OCI-LY1 (cell line): ENCODE measurements at regions not wholly inside any gene's neighbourhood (a gene's known extent, or its start where the extent isn't known, plus 50 kb on each side); places are given as distances from the start of the nearest gene placed in this dataset.
"Not testable (repeated sequence)": the region's sequence is repeated elsewhere in the genome, so short reads cannot be mapped to it uniquely, and the experiment has no call there.

Source experiments
- H2AFZ ChIP-seq: fragments of 200-600 bp; sonication (generic), shearing (Covaris generic); 2 replicates; pipeline ENCODE4 v1.6.0; 2014; ENCODE audit warnings: antibody characterized with exemption, mild to moderate bottlenecking, low read length
- H3F3A ChIP-seq: fragments of 200-600 bp; sonication (generic), shearing (Covaris generic); 2 replicates; pipeline ENCODE4 v1.6.0; 2014; ENCODE audit warnings: mild to moderate bottlenecking, antibody characterized with exemption, low read length, moderate library complexity; ENCODE audit not compliant: insufficient read depth
- H3K27ac ChIP-seq: fragments of 200-600 bp; sonication (generic); 2 replicates; pipeline ENCODE4 v1.5.1; 2014; ENCODE audit warnings: low read length, mixed run types, mild to moderate bottlenecking, low read depth; ENCODE audit not compliant: poor library complexity, severe bottlenecking
- H3K27me3 ChIP-seq: fragments of 200-600 bp; sonication (generic); 2 replicates; pipeline ENCODE4 v1.6.0; 2014; ENCODE audit warnings: antibody characterized with exemption, mild to moderate bottlenecking, low read length, moderate library complexity; ENCODE audit not compliant: insufficient read depth
- H3K36me3 ChIP-seq: fragments of 200-600 bp; sonication (generic); 2 replicates; pipeline ENCODE4 v1.6.1; 2014; ENCODE audit warnings: mild to moderate bottlenecking, antibody characterized with exemption, low read length, moderate library complexity, mixed read lengths; ENCODE audit not compliant: insufficient read depth
- H3K4me1 ChIP-seq: fragments of 200-600 bp; sonication (generic); 2 replicates; pipeline ENCODE4 v1.5.1; 2014; ENCODE audit warnings: mild to moderate bottlenecking, low read length, moderate library complexity; ENCODE audit not compliant: insufficient read depth, severe bottlenecking
- H3K4me2 ChIP-seq: fragments of 200-600 bp; sonication (generic), shearing (Covaris generic); 2 replicates; pipeline ENCODE4 v1.6.1; 2014; ENCODE audit warnings: low read length
- H3K4me3 ChIP-seq: fragments of 200-600 bp; sonication (generic); 2 replicates; pipeline ENCODE4 v1.5.1; 2014; ENCODE audit warnings: low read length, low read depth, mild to moderate bottlenecking, mixed read lengths; ENCODE audit not compliant: poor library complexity, severe bottlenecking
- H3K79me2 ChIP-seq: fragments of 200-600 bp; shearing (Covaris generic); 2 replicates; pipeline ENCODE4 v1.6.1; 2016; ENCODE audit warnings: mixed run types, low read length, mixed read lengths; ENCODE audit not compliant: insufficient read depth
- H3K9ac ChIP-seq: fragments of 200-600 bp; sonication (generic), shearing (Covaris generic); 2 replicates; pipeline ENCODE4 v1.6.1; 2014; ENCODE audit warnings: mild to moderate bottlenecking, low read length, mixed read lengths
- H3K9me2 ChIP-seq: fragments of 200-600 bp; sonication (generic), shearing (Covaris generic); 2 replicates; pipeline ENCODE4 v1.6.1; 2014; ENCODE audit warnings: low read depth, mild to moderate bottlenecking, low read length, mixed read lengths
- H3K9me3 ChIP-seq: fragments of 200-600 bp; shearing (Covaris generic); 2 replicates; pipeline ENCODE4 v1.6.1; 2014; ENCODE audit warnings: low read length, mixed read lengths
- H4K20me1 ChIP-seq: fragments of 200-600 bp; sonication (generic), shearing (Covaris generic); 2 replicates; pipeline ENCODE4 v1.6.0; 2016; ENCODE audit warnings: mild to moderate bottlenecking, low read length; ENCODE audit not compliant: insufficient read depth
- CTCF ChIP-seq: fragments of 200-600 bp; sonication (generic), shearing (Covaris generic); IDR thresholded peaks from 2 replicates; pipeline ENCODE4 v1.5.1; 2017; ENCODE audit warnings: mild to moderate bottlenecking, antibody characterized with exemption, low read length, moderate library complexity, mixed read lengths
- EZH2 ChIP-seq: fragments of 200-600 bp; sonication (generic), shearing (Covaris generic); IDR thresholded peaks from 2 replicates; pipeline ENCODE4 v1.8.0; 2017; ENCODE audit warnings: borderline replicate concordance, mixed run types, mild to moderate bottlenecking, antibody characterized with exemption, low read length, moderate library complexity, mixed read lengths

GRCh38 chr10:38209332-38209731 lies 115.2 kb downstream of the ZNF37A start:
- Histone ChIP-seq H3K4me3 (no peak overlapping the region), H3K9me3 (no peaks in the 10 kb centered on the region)
- TF ChIP-seq EZH2 (no peak), CTCF (no peak)

GRCh38 chr10:38209748-38210147 lies 115.6 kb downstream of the ZNF37A start:
- not testable (repeated sequence) for H3K27ac ChIP-seq, H3K4me3 ChIP-seq, H3F3A ChIP-seq, H3K4me2 ChIP-seq, H3K4me1 ChIP-seq, H2AFZ ChIP-seq, H3K9me2 ChIP-seq, H3K36me3 ChIP-seq, H3K9ac ChIP-seq, H3K9me3 ChIP-seq, H4K20me1 ChIP-seq, H3K27me3 ChIP-seq, H3K79me2 ChIP-seq

More at GRCh38 chr10:38209332-38209731, 115.2 kb downstream of the ZNF37A start:
- Histone ChIP-seq H3K36me3 (no peaks in the 10 kb centered on the region), H3F3A (no peaks in the 10 kb centered on the region), H3K4me2 (no peak overlapping the region), H3K79me2 (no peaks in the 10 kb centered on the region), H3K27ac (no peak overlapping the region), H4K20me1 (no peaks in the 10 kb centered on the region), H2AFZ (no peak overlapping the region), H3K27me3 (no peaks in the 10 kb centered on the region), H3K9ac (no peak overlapping the region), H3K9me2 (no peaks in the 10 kb centered on the region), H3K4me1 (no peaks in the 10 kb centered on the region)

GRCh38 chr10:38212460-38212859 lies 118.3 kb downstream of the ZNF37A start:
- H3K27me3 ChIP-seq = no peaks in the 10 kb centered on the region
- H3F3A ChIP-seq = no peaks in the 10 kb centered on the region
- no peaks in the 10 kb centered on the region for H3K4me1 ChIP-seq
- no peak overlapping the region for H3K4me3 ChIP-seq
- no peaks in the 10 kb centered on the region for H3K9me3 ChIP-seq
- TF ChIP-seq EZH2 (no peak), CTCF (no peak)
- H3K27ac ChIP-seq = no peak overlapping the region
- no peaks in the 10 kb centered on the region for H3K36me3 ChIP-seq
- no peaks in the 10 kb centered on the region for H3K79me2 ChIP-seq
- no peak overlapping the region for H2AFZ ChIP-seq
- H3K9me2 ChIP-seq = no peaks in the 10 kb centered on the region
- H3K4me2 ChIP-seq = no peak overlapping the region
- no peaks in the 10 kb centered on the region for H4K20me1 ChIP-seq
- H3K9ac ChIP-seq = no peak overlapping the region

GRCh38 chr10:38226385-38226784 lies 132.2 kb downstream of the ZNF37A start:
- Histone ChIP-seq H3K4me3 (no peak overlapping the region), H3K27me3 (no peaks in the 10 kb centered on the region), H3K4me1 (no peaks in the 10 kb centered on the region), H3K9me3 (no peaks in the 10 kb centered on the region), H3K4me2 (no peak overlapping the region), H4K20me1 (no peaks in the 10 kb centered on the region), H2AFZ (no peak overlapping the region), H3K9ac (no peak overlapping the region), H3K9me2 (no peaks in the 10 kb centered on the region), H3K36me3 (no peaks in the 10 kb centered on the region), H3K27ac (no peak overlapping the region), H3F3A (no peaks in the 10 kb centered on the region), H3K79me2 (no peaks in the 10 kb centered on the region)
- TF ChIP-seq CTCF (no peak), EZH2 (no peak)
